ENCODE measurements at regions not wholly inside any gene's neighbourhood (a gene's known extent, or its start where the extent isn't known, plus 50 kb on each side); places are given as distances from the start of the nearest gene placed in this dataset.
A peak's percentile ranks its signal among the peaks of the same experiment; 100 is the strongest.
"Not testable (repeated sequence)": the region's sequence is repeated elsewhere in the genome, so short reads cannot be mapped to it uniquely, and the experiment has no call there.

GRCh38 chr12:31895449-31896150 is 63.6 kb upstream of the RESF1 start:
- H3K4me3 ChIP-seq (ENCODE audit: low read depth, low read length): no peak overlapping the region
- no peak for DNase-seq (ENCODE audit: low read depth)
- no peak for TF ChIP-seq CTCF (conservative IDR thresholded peaks at IDR 0.05; ENCODE audit: low read depth, low read length)

- no peak overlapping the region for H3K4me3 ChIP-seq (ENCODE audit: low read depth, low read length)
- TF ChIP-seq CTCF (conservative IDR thresholded peaks at IDR 0.05; ENCODE audit: low read depth, low read length): no peak
- peak; percentile 47 for DNase-seq (ENCODE audit: low read depth)
Observed at GRCh38 chr12:31890295-31891285, 68.6 kb upstream of the RESF1 start.

GRCh38 chr12:31887109-31887811 is 72.0 kb upstream of the RESF1 start:
- no peak for TF ChIP-seq CTCF (conservative IDR thresholded peaks at IDR 0.05; ENCODE audit: low read depth, low read length)
- no peak for DNase-seq (ENCODE audit: low read depth)
- H3K4me3 ChIP-seq (ENCODE audit: low read depth, low read length): no peak overlapping the region

- not testable (repeated sequence) for DNase-seq (ENCODE audit: low read depth); H3K4me3 ChIP-seq (ENCODE audit: low read depth, low read length)
Observed at GRCh38 chr12:31882682-31883081, 76.5 kb upstream of the RESF1 start.

- TF ChIP-seq CTCF (conservative IDR thresholded peaks at IDR 0.05; ENCODE audit: low read depth, low read length): no peak
- H3K4me3 ChIP-seq (ENCODE audit: low read depth, low read length): no peak overlapping the region
- peak; percentile 50 for DNase-seq (ENCODE audit: low read depth)
Observed at GRCh38 chr12:31880340-31880739, 78.9 kb upstream of the RESF1 start.

- no peak for TF ChIP-seq CTCF (conservative IDR thresholded peaks at IDR 0.05; ENCODE audit: low read depth, low read length)
- no peak overlapping the region for H3K4me3 ChIP-seq (ENCODE audit: low read depth, low read length)
- no peak for DNase-seq (ENCODE audit: low read depth)
Observed at GRCh38 chr12:31877884-31878283, 81.3 kb upstream of the RESF1 start.
